Activated T-cell treated with anti-CD3 and anti-CD28 coated beads for 4 hours (primary cell): ENCODE measurements at regions not wholly inside any gene's neighbourhood (a gene's known extent, or its start where the extent isn't known, plus 50 kb on each side); places are given as distances from the start of the nearest gene placed in this dataset.

Experiments
- DNase-seq: peaks from one replicate; pipeline ENCODE4 v3.0.0-alpha.2; 2020

DNA sequence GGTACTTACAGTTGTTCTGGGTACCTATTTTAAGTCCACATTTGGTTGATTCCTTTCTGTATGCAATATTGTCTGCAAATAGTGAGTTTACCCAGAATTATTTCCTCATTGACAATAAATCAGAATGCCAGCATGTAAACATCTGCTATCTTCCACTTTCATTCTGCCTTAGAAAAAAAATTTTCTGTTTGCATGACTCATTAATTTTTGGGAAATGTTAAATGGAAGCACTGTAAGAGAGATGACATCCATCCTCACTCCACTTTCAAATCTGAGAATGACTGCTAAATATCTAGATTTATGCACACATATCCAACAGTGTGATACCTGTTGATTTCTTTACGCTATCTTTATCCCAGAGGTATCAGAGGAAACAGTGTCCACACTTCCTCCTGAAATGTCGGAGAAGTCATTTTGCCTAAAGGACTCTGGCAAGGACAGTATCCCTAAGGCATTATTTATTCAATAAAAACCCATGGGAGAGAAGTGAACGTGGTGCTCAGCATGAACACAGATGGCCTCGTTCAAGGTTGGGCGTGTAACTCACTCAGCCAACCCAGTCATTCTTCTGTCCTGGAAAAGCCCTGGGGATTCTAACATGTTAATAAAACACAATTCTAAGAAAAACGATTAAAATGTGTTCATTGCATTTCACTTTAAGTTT, 780.9 kb downstream of the QKI start:
- no peak for DNase-seq

DNA sequence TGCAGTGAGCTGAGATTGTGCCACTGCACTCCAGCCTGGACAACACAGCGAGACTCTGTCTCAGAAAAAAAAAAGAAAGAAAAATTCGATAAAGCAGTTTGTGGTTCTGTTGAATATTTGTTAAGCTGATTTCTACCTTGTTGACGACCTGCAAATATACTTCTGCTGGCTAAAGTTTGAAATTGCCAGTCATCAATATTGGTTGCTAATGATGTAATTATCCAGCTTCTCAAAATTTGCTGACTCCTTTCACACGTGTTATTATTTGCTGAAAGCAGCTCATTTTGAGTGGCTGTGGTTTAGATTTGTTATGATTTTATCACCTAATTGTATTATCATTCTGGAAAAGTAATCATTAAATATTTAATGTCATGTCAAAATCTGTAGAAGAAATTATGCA, 774.3 kb downstream of the QKI start:
- DNase-seq = no peak

DNA sequence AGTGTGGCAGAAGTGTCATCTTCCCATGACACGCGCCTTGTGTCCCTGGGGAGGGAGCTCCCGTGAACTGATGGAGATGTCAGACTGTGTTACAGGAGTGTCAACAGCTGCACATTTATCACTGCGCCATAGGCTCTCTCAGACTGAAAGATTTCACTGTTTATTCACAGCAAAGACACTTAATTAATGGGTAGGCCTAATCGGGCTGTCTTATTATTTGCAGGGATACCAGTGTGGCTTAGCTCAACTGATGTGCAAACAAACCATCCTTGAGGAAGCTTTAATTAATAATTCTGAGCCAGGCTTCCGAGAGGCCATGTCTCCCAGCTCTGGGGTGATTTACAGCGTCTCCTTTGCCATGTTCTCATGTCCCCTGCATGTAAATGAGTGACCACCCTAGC, 771.0 kb downstream of the QKI start:
- DNase-seq = no peak

DNA sequence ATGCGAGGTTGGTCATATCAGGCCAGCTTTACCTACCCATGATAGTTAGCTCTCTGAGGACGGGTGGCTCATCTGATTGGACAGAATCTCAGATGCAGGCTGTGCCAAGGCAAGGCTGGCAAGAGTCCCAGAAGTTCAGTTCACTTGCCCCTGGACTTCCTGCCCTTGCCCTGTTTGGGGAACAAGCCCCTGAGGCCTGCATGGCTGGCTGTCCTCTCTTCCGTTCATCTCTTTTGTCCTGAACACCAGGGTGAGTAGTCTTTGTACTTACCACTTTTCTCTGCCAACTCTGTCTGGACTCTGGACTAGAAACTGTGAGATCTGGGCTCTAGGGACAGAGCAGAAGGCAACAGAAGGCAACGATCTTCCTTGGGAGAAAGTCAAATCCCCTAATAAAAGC, 769.9 kb downstream of the QKI start:
- DNase-seq = no peak

DNA sequence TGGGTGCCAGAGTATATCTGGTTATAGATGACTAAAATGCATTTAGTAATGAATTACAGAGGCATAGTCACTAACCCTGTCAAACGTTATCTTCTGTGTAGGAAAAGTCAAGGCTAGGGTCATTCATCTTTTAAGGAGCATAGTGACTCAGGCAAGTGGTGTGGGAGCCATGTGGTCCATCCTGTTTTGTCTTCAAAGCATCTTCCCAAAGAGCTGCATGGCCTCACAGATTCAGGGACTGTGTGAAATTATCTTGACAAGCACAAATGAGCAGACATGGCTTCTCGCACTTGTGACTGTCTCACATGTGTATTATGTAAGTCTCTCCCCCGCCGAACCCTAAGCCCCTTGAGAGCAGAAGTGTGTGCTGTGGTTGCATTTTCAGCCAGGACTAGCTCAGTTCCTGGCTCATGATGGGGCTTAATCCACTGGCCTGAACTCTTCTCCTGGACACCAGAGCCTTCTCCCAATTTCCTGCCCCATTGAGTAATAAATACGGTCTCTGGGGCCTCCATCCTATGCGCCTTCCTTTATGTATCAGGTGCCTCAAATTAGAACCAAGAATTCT, 769.1 kb downstream of the QKI start:
- no peak for DNase-seq

DNA sequence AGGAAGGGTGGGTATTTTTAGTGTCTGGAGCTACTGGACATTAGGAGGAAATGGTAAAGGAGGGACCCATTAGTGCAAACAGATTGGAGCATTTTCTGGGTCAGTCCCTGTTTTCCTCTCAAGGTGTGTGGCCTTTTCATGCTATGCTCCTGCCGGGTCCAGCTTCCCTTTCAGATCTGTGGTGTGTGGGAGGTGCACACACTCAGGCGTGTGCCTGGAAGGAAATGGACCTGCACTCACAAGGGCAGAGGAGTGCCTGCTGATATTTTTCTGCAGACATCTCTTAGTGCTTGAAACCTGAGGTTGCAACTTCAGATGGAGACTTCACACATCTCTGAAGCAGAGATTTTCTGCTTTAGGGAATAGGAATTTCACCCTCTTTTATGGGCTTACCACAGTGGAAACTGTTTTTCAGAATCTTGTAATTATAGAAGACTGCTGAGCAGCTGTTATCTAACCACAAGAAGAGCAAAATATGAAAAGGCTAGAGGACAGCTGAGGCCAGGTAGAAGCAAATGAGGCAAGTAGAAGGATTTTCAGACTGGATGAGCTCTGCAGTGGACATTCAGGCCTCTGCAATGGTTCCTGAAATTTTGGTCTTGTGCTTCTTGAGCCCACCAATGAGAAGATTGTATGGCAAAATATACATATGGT, 764.3 kb downstream of the QKI start:
- no peak for DNase-seq

DNA sequence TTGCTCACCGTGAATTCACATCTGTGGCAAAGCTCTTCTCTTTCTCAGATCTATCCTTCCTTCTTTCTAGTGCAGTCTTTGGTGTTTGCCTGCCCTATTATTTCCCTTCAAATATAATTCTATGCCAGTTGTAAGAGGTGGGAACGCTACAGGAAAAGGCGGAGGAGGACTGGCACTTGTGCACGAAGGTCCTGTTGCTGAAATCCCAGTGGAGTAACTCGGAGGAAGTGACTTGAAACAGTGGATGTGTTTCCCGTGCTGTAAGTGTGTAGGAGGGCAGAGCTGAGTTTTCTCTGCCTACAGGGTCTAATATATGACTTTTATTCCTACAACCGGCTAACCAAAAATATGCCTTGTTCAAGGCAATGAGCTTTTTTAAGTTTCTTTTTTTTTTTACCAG, 754.8 kb downstream of the QKI start:
- no peak for DNase-seq

DNA sequence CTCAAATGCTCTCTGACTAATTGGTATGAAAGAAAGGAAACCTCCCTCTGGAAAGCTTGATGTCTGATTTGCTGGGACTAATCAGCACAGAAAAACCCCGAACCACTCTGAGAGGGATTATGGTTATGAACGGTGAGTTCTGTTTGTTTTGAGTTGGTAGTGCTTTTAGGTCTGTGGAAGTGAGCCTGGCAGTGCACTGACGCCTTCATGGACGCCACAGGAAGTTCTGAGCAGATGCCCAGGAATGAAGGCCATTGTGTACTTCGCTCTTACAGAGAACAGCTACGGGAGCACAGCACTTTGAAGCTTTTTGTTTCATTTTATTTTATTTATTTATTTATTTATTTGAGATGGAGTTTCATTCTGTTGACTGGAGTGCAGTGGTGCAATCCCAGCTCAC, 754.1 kb downstream of the QKI start:
- DNase-seq = no peak

DNA sequence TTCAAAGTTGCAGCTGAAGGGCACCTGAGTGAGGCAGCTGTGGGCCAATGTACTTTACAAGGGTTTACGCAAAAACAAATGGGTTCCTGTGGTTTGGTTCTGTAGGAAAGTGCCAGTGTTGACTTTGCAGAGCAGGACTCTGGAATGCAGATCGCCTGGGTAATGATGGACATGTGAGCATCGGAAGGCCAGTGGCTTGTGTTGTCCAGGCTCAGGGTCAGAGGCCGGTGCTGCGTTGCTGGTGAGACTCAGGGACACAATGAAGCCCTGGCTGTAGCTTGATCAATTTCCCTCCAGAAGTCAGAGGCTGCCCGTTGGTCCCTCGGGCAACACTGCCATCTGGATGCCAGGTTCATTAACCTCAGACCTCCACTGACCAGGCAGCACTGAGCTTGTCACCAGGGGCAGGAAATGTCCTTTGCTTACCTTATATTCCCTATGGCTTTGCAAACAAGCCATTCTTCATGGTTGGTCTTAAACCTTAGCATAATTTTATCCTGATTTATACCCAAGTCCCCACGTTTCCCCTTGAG, 753.4 kb downstream of the QKI start:
- DNase-seq = no peak

DNA sequence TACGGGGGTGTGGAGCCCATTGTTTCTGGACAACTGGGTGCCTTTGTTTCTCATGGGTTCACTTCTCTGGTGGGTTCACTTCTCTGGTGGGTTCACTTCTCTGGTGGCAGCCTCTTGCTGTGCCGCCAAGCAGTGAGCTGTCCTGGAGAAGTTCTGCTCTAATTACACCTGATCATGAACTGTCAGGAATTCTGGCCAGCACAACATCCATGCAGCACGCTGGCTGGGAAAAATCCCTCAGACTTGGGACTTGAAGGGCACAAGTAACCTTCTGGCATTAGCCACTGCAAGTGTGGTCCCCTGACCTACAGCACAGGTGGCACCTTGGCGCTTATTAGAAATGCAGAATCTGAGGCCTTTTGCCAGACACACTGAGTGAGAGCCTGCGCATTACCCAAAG, 752.5 kb downstream of the QKI start:
- DNase-seq = no peak

DNA sequence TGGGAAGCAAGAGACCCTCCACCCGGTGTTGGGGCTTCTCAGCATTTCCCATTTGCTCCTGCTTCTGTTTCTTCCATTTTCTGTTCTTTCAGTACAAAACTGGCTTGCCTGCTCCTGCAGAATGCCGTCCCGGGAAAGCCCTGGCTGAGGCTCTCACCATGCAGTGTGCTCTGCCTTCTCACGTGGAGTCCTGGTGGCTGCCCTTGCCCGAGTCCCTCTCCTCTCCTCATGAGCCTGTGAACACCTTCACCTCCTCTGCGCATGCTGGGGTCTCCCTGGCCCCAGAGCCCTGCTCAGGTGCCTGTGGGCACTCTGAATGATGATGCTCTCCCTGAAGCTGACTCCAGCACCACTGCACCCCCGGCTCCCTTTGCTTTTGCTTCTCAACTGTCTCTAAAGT, 752.0 kb downstream of the QKI start:
- no peak for DNase-seq

DNA sequence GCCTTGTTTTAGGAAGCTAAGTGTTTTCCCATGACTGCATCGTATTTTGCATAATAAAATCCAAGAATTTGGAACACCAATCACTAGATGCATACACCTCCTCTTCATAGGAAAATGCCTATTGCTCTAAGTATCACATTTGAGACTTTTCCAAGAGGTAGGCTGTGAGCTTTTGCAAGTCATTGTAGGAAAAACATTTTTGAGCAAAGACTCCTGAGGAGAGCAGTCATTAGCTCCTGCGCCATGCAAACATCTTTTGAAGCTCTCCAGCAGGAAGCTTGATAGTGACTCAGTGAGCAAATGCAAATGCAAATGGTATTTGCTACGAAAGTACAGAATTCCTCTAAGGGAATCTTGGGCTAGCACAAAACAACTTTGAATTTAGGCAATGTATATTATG, 750.4 kb downstream of the QKI start:
- no peak for DNase-seq

DNA sequence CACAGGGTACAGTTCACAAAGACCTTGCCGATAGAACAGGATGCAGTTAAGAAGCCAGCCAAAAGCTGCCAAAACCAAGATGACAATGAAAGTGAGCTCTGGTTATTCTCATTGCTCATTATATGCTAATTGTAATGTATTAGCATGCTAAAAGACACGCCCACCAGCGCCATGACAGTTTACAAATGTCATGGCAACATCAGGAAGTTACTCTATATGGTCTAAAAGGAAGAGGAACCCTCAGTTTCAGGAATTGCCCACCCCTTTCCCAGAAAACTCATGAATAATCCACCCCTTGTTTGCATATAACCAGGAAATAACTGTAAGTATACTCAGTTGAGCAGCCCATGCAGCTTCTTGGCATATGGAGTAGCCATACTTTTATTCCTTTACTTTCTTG, 748.7 kb downstream of the QKI start:
- DNase-seq = no peak

DNA sequence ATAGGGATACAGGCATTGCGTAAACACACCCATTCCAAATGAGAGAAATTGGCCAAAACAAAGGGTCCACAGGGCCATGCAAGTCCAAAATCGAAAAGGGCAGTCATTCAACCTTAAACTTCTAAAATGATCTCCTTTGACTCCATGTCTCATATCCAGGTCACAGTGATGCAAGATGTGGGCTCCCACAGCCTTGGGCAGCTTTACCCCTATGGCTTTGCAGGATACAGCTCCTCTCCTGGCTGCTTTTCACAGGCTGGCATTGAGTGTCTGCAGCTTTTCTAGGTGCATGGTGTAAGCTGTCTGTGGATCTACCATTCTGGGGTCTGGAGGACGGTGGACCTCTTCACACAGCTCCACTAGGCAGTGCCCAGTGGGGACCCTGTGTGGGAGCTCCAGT, 744.5 kb downstream of the QKI start:
- DNase-seq = no peak

DNA sequence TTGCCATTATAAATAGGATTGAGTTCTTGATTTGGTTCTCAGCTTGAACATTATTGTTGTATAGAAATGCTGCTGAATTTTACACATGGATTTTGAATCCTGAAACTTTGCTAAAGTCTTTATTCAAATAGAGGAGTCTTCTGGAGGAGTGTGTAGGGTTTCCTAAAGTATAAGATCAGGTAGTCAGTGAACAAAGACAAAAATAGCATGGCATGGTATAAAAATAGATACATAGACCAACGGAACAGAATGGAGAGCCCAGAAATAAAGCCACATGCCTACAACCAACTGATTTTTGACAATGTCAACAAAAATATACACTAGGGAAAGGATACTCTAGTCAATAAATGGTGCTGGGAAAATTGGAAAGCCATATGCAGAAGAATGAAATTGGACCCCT, 740.1 kb downstream of the QKI start:
- no peak for DNase-seq

DNA sequence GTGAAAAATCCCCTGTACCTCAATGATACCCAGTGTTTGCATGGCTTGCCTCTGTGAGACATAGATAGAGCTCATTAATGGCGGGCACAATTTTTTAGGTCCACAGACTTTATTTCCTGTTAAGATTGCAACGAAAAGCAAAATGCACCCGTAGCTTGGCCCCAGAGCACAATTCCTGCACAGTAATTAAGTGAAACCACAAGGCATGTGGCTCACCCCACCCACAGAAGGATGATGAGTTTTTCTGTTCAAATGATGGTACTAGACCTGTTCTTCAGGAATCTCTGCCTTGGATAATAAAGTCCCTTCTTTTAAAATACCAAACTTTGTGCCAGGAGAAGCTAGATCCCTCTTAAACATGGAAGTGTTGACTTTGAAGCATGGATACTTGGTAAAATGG, 738.1 kb downstream of the QKI start:
- DNase-seq = no peak

DNA sequence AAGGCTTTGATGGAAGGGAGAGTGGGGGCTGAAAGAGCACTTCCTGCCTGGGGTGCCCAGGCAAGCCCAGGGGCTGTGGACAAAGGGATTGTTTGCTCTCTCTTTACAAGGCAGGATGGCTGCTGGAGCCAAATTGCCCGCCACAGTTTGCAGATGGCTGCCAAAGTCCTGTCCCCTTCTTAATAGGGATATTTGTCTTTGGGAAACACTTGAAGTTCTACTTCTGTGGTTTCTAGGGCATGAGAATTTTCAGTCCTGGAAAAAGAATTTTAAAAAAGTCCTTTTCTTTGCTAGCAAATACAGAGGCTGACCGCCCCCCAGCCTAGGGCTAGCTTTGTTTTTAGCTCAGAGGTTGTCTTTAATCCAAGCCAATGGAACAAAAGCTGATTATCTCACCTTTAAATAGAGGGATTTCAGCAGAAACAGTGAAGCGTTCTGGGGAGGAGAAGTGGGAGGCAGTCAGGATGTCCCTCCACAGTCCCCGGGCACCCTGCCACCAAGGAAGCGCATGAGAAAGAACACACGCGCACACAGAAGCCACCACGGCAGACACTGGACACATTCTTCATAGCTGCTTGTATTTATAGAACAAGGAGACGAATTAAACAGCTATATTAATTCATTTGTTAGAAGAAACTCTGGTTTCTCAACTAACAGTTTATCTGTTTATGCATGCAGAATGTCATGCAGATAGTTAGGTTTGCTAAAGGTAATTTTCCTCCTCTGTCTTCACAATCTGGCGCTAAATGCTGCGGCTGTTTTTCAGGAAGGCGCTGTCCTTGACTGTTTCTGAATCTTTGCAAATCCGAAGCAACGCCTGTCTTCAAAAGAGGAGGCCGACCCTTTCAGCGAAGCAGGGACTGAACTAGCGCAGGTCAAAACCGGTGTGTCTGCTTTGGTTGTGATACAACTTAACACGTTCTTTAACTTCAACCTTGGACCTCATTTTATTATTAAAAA, 736.9 kb downstream of the QKI start:
- no peak for DNase-seq

DNA sequence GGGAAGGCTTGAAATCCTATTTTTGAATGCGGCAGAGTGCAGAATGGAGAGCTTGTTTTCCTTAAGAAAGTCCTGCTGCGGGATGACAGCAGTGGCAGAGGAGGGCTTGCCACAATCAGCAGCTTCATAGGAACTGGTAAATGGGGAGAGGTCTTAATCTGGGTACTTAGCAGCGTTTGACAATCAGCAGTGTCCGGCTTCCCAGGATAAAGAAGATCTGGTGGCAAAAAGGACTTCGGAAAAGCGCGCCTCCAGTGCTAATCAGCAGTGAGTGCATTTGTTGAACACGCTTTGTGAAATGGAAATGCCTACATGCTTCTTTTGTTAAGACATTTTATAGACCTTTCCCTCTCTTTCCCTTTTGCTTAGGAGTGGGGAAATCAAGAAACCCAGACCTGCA, 735.7 kb downstream of the QKI start:
- no peak for DNase-seq

DNA sequence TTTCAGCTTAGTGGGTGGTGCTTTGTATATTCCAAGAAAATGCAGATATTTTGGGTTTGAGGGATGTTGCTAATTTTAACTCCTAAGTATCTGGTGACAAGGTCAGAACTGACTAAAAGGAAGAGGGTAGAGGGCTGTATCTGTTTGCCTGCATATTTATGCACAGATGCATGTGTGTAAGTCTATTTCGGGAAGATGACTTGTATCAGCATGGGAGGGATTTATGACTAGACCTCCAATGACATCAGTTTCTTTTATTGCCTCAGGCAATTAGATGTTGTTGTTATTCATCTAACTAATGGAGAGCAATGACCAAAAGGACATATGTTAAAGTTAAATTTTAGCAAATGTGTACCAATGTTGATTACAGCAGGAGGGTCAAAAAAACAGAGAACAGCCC, 734.3 kb downstream of the QKI start:
- no peak for DNase-seq

DNA sequence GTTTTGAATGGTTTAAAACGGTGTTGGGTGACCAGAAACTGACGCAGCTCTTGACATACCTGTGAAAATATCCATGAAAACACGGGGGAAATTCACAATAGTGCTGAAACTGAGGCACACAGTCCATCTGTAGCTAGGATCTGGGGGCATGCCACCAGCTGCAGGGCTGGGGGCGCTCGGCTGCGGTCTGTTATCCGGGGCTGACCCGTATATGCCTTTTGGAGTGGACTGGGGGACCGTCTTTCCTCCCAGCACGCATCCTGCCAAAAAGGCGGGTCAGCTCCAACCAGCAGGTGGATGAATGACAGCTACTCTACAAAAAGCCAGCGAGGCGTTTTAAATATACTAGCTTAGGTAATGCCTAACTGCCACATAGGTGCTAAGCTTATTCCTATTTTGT, 729.8 kb downstream of the QKI start:
- DNase-seq = no peak

DNA sequence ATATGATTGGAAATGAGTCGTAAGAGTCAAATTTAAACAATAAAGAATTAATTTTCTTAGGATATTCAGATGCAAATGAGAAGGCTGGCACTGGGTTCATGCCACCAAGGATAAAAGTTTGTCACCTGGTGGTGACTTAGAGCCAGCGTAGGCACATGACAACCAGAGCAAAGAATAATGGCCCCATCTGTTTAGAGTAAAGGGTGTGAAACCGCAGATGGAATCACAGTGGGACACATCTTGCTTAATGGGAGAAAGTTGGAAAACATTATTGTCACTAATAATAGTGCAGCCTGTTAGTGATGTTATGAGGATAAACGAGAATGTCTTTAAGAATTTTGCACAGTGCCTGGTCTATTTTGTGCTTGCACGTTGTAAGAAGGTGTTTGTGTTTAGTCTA, 727.8 kb downstream of the QKI start:
- DNase-seq = no peak

DNA sequence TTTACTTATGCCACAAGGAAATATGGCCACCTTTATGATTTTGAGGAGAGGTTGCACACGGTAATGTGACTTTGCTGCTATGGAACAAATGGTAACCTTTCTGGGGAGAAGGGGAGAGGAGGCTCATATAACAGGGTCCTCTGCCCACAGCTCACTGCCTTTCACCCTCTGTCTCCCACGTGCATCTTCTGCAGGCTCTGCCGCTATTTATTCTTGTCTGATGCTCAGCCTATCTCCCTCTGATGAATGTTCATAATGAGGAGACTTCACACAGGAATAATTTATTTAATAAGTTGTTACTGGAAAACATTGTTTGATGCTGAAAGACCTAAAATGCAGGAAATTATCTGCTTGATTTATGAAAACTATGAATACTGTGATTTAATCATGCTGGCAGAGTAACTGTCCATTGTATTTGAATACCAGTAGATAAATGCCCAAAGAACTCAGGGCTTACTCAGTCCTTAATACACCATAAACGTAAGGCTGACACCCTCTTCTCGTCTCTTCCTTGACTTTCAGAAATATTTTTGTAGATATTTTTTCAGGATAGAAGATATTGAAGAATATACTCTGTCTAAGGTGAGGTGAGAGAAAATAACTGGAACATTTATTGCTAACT, 721.1 kb downstream of the QKI start:
- DNase-seq = no peak

DNA sequence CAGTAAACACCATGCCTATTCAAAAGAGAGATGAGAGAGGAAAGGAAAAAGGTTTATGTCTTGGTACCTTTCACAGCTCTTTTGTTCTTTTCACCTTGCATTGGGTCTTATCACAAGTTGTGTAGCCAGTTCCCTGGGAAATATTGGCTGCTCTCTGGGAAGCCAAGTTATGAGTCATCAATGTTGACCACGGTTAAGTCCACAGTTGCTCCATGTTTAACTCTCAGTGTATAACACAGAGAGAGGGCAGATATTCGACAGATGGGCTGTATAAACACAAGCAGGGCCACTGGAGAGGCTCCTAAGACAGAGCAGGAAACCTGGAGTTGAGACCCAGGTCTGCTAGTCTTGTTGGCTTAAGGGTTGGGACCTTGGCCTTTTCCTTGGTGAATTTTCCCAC, 718.6 kb downstream of the QKI start:
- no peak for DNase-seq
